ENCODE measurements at regions not wholly inside any gene's neighbourhood (a gene's known extent, or its start where the extent isn't known, plus 50 kb on each side); places are given as distances from the start of the nearest gene placed in this dataset.
A peak's percentile ranks its signal among the peaks of the same experiment; 100 is the strongest.

- TF ChIP-seq ZBED1 (IDR thresholded peaks at IDR 0.05): no peak
- TF ChIP-seq ZNF586 (CRISPR knock-in tag; conservative IDR thresholded peaks at IDR 0.05): no peak
- 0 out of 4 replicates have a peak, but pooled peaks of 1 of the 2 experiments have one; percentile 36 for TF ChIP-seq NRF1 (conservative IDR thresholded peaks at IDR 0.05 in 1 of 2, IDR thresholded peaks at IDR 0.05 in 1 of 2)
- no peak for TF ChIP-seq NR2C1 (IDR thresholded peaks at IDR 0.05)
- no peak for TF ChIP-seq NR2C1 (tag; IDR thresholded peaks at IDR 0.05)
- no peak for TF ChIP-seq PRMT5 (CRISPR knock-in tag; IDR thresholded peaks at IDR 0.05)
- TF ChIP-seq ZBTB33 (CRISPR knock-in tag; IDR thresholded peaks at IDR 0.05): no peak
- 0 out of 2 replicates have a peak, but pooled peaks have one; percentile 48 for TF ChIP-seq ZNF584 (CRISPR knock-in tag; IDR thresholded peaks at IDR 0.05; ENCODE audit: low read depth)
- TF ChIP-seq EHMT2 (IDR thresholded peaks at IDR 0.05): no peak
- TF ChIP-seq, protein P1, sequence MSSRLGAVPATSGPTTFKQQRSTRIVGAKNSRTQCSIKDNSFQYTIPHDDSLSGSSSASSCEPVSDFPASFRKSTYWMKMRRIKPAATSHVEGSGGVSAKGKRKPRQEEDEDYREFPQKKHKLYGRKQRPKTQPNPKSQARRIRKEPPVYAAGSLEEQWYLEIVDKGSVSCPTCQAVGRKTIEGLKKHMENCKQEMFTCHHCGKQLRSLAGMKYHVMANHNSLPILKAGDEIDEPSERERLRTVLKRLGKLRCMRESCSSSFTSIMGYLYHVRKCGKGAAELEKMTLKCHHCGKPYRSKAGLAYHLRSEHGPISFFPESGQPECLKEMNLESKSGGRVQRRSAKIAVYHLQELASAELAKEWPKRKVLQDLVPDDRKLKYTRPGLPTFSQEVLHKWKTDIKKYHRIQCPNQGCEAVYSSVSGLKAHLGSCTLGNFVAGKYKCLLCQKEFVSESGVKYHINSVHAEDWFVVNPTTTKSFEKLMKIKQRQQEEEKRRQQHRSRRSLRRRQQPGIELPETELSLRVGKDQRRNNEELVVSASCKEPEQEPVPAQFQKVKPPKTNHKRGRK (tag; IDR thresholded peaks at IDR 0.05): no peak
- TF ChIP-seq U2AF1 (optimal IDR thresholded peaks at IDR 0.05; ENCODE audit: low read depth, low read length): no peak
- no peak for TF ChIP-seq KAT2B (IDR thresholded peaks at IDR 0.05; ENCODE audit: low read depth, low read length)
- TF ChIP-seq CTBP1 (IDR thresholded peaks at IDR 0.05; ENCODE audit: borderline replicate concordance): peak; percentile 84
- peak; percentile 95 for TF ChIP-seq ZKSCAN8 (CRISPR knock-in tag; IDR thresholded peaks at IDR 0.05)
- peak; percentile 91 for TF ChIP-seq CEBPB (tag; IDR thresholded peaks at IDR 0.05)
- no peak for TF ChIP-seq ZFP1 (CRISPR knock-in tag; IDR thresholded peaks at IDR 0.05)
- TF ChIP-seq RBM39 (optimal IDR thresholded peaks at IDR 0.05; ENCODE audit: low read depth, low read length): no peak
- no peak for TF ChIP-seq MAZ (CRISPR knock-in tag; conservative IDR thresholded peaks at IDR 0.05 in 1 of 2, IDR thresholded peaks at IDR 0.05 in 1 of 2)
- no peak for TF ChIP-seq THAP12 (CRISPR knock-in tag; IDR thresholded peaks at IDR 0.05)
- TF ChIP-seq SAFB (IDR thresholded peaks at IDR 0.05; ENCODE audit: borderline replicate concordance, low read depth, low read length): no peak
- TF ChIP-seq JUNB (CRISPR knock-in tag; conservative IDR thresholded peaks at IDR 0.05): no peak
- TF ChIP-seq PCBP2 (IDR thresholded peaks at IDR 0.05; ENCODE audit: low read depth, low read length, poor library complexity, severe bottlenecking): no peak
Observed at GRCh38 chr7:66869660-66870450, 51.2 kb upstream of the TMEM248 start (continued).

Data from K562 (cell line).